Hepatocyte (in vitro differentiated cells): ENCODE measurements at regions not wholly inside any gene's neighbourhood (a gene's known extent, or its start where the extent isn't known, plus 50 kb on each side); places are given as distances from the start of the nearest gene placed in this dataset.

Source experiments
- DNase-seq: peaks from one replicate; pipeline ENCODE4 v3.0.0-alpha.2; 2016; ENCODE audit warnings: low spot score
- H2AFZ ChIP-seq: fragments of 200-600 bp; sonication (generic); 2 replicates; pipeline ENCODE4 v1.6.0; 2016; ENCODE audit warnings: antibody characterized with exemption, mild to moderate bottlenecking
- H3K27ac ChIP-seq: fragments of 200-600 bp; sonication (generic); 2 replicates; pipeline ENCODE4 v1.5.1; 2016; ENCODE audit warnings: mild to moderate bottlenecking
- H3K27me3 ChIP-seq: fragments of 200-600 bp; sonication (generic); 2 replicates; pipeline ENCODE4 v1.6.1; 2016
- H3K36me3 ChIP-seq: fragments of 200-600 bp; sonication (generic); replicated peaks from 2 replicates; pipeline ENCODE4 v1.5.1; 2016; ENCODE audit warnings: low read depth; ENCODE audit not compliant: insufficient read depth
- H3K4me1 ChIP-seq: fragments of 200-600 bp; sonication (generic); 2 replicates; pipeline ENCODE4 v1.5.1; 2016; ENCODE audit warnings: mild to moderate bottlenecking, moderate library complexity; ENCODE audit not compliant: insufficient read depth
- H3K4me2 ChIP-seq: fragments of 200-600 bp; sonication (generic); 2 replicates; pipeline ENCODE4 v1.6.0; 2016
- H3K4me3 ChIP-seq: fragments of 200-600 bp; sonication (generic); 2 replicates; pipeline ENCODE4 v1.5.1; 2016; ENCODE audit warnings: mild to moderate bottlenecking
- H3K79me2 ChIP-seq: fragments of 200-600 bp; sonication (generic); 2 replicates; pipeline ENCODE4 v1.6.0; 2017; ENCODE audit warnings: mild to moderate bottlenecking
- H3K9me2 ChIP-seq: fragments of 200-600 bp; sonication (generic); replicated peaks from 2 replicates; pipeline ENCODE4 v1.6.0; 2017; ENCODE audit warnings: mild to moderate bottlenecking; ENCODE audit not compliant: insufficient read depth
- H3K9me3 ChIP-seq: fragments of 200-600 bp; sonication (generic); 2 replicates; pipeline ENCODE4 v1.5.1; 2016; ENCODE audit warnings: low read depth, mild to moderate bottlenecking
- H4K20me1 ChIP-seq: fragments of 200-600 bp; sonication (generic); 2 replicates; pipeline ENCODE4 v1.6.0; 2016; ENCODE audit warnings: mild to moderate bottlenecking; ENCODE audit not compliant: insufficient read depth, poor library complexity, severe bottlenecking
- EZH2 ChIP-seq: fragments of 200-600 bp; sonication (generic); IDR thresholded peaks from 2 replicates; pipeline ENCODE4 v1.6.1; 2016; ENCODE audit warnings: antibody characterized with exemption, mild to moderate bottlenecking, borderline replicate concordance
- EZH2phosphoT487 ChIP-seq: fragments of 200-600 bp; sonication (generic); IDR thresholded peaks from one replicate; pipeline ENCODE4 v1.6.1; 2018; ENCODE audit warnings: antibody characterized with exemption, mild to moderate bottlenecking, low read depth, moderate library complexity; ENCODE audit not compliant: unreplicated experiment, severe bottlenecking
- WGBS: methylation state at CpG from one replicate; pipeline ENCODE4 v1.1.6; 2016; ENCODE audit warnings: low lambda C conversion rate; ENCODE audit errors: missing lambda C conversion rate; 5-methylcytosine and 5-hydroxymethylcytosine counted together
- TF ChIP-seq, protein P1 (sequence below): fragments of 200-600 bp; sonication (generic); IDR thresholded peaks from 2 replicates; pipeline ENCODE4 v1.5.1; 2016; ENCODE audit warnings: antibody characterized with exemption, mild to moderate bottlenecking; ENCODE audit not compliant: poor library complexity

DNA sequence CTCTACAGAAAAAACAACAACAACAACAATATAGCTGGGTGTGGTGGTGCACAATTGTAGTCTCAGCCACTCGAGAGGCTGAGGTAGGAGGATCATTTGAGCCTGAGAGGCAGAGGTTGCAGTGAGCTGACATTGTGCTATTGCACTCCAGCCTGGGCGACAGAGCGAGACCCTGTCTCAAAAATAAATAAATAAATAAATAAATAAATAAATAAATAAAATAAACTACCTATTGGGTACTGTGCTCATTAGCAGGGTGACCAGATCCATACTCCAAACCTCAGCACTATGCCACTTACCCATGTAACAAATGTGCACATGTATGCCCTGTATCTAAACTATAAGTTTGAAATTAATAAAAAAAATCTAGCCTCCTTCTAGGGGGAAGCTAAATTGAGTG lies 369.4 kb upstream of the AJAP1 start:
- no peak overlapping the region for H3K4me3 ChIP-seq
- H3K79me2 ChIP-seq = no peaks in the 10 kb centered on the region
- WGBS = 84% methylated on average over 3 of the region's 3 CpGs
- H3K36me3 ChIP-seq = no peaks in the 10 kb centered on the region
- no peak for DNase-seq
- no peaks in the 10 kb centered on the region for H3K9me2 ChIP-seq
- H4K20me1 ChIP-seq = no peaks in the 10 kb centered on the region
- H3K4me2 ChIP-seq = no peak overlapping the region
- no peaks in the 10 kb centered on the region for H3K4me1 ChIP-seq
- TF ChIP-seq EZH2 (no peak), EZH2phosphoT487 (no peak)
- TF ChIP-seq, protein P1, sequence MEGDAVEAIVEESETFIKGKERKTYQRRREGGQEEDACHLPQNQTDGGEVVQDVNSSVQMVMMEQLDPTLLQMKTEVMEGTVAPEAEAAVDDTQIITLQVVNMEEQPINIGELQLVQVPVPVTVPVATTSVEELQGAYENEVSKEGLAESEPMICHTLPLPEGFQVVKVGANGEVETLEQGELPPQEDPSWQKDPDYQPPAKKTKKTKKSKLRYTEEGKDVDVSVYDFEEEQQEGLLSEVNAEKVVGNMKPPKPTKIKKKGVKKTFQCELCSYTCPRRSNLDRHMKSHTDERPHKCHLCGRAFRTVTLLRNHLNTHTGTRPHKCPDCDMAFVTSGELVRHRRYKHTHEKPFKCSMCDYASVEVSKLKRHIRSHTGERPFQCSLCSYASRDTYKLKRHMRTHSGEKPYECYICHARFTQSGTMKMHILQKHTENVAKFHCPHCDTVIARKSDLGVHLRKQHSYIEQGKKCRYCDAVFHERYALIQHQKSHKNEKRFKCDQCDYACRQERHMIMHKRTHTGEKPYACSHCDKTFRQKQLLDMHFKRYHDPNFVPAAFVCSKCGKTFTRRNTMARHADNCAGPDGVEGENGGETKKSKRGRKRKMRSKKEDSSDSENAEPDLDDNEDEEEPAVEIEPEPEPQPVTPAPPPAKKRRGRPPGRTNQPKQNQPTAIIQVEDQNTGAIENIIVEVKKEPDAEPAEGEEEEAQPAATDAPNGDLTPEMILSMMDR = no peak
- no peak overlapping the region for H3K27ac ChIP-seq
- no peak overlapping the region for H2AFZ ChIP-seq
- no peaks in the 10 kb centered on the region for H3K9me3 ChIP-seq
- H3K27me3 ChIP-seq = no peaks in the 10 kb centered on the region

DNA sequence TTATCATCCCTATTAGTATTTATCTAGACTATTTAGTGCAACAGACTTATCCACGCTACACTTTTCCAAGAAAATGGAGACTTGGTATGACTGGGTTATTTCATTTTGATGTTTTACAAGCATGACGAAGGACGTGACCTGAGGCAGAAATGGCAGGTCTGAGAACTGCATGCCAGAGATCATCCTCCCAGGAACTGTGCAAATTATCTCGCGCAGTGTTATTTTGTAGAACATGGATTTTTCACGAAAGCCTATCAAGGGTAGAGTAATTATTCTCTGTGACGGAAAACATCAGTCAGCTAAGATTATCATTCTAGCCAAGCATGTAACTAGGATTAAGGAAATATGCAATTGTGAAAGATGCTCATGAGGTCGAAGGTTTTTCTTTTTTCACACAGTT lies 361.5 kb upstream of the AJAP1 start:
- Histone ChIP-seq H3K4me2 (no peak overlapping the region), H2AFZ (no peak overlapping the region), H3K4me1 (no peaks in the 10 kb centered on the region), H3K9me2 (no peaks in the 10 kb centered on the region), H4K20me1 (no peaks in the 10 kb centered on the region), H3K36me3 (no peaks in the 10 kb centered on the region), H3K27ac (no peak overlapping the region), H3K27me3 (no peaks in the 10 kb centered on the region), H3K79me2 (no peaks in the 10 kb centered on the region), H3K9me3 (no peaks in the 10 kb centered on the region), H3K4me3 (no peak overlapping the region)
- 68% methylated on average over 8 of the region's 8 CpGs for WGBS
- no peak for DNase-seq
- TF ChIP-seq EZH2 (no peak), EZH2phosphoT487 (no peak)

DNA sequence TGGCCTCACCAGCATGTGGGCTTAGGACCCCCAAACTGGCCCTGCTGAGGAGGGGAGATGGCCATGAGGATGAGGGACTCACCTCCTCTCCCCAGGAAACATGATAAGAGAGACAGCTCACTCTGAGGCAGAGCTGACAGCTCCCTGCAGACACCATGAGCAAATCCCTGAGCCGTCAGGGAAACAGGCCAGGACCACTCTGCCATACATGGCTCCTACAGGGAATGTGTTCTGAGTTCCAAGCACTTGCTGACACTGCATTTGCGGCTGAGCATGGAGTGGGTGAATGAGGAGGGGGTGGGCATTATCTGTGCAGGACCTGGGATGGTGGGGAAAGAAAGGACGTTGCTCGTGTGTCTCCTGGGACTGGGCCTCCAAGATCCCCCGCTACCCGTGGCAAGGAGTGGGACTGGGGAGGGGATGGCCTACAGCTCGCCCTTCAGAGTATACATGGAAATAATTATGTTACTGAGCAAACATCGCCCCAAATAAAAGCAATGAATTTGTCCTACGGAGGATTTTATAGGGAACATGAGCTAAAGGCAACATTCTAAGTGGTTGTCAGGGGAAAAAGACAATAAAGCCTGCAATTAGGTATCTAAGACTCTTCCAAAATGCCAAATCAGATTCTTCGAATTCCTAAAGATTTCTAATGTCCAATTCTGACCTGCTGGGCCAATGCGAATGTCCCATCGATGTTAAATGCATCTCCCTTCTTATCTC lies 355.9 kb upstream of the AJAP1 start:
- Histone ChIP-seq H3K36me3 (no peaks in the 10 kb centered on the region), H3K79me2 (no peaks in the 10 kb centered on the region), H3K27ac (no peak overlapping the region), H3K9me2 (no peaks in the 10 kb centered on the region), H4K20me1 (no peaks in the 10 kb centered on the region), H2AFZ (no peak overlapping the region), H3K4me1 (no peaks in the 10 kb centered on the region), H3K9me3 (no peaks in the 10 kb centered on the region), H3K27me3 (no peaks in the 10 kb centered on the region), H3K4me3 (no peak overlapping the region), H3K4me2 (no peak overlapping the region)
- DNase-seq = no peak
- no peak for TF ChIP-seq EZH2phosphoT487
- TF ChIP-seq EZH2 = no peak
- TF ChIP-seq, protein P1 = no peak
- WGBS = 66% methylated on average over 12 of the region's 12 CpGs

DNA sequence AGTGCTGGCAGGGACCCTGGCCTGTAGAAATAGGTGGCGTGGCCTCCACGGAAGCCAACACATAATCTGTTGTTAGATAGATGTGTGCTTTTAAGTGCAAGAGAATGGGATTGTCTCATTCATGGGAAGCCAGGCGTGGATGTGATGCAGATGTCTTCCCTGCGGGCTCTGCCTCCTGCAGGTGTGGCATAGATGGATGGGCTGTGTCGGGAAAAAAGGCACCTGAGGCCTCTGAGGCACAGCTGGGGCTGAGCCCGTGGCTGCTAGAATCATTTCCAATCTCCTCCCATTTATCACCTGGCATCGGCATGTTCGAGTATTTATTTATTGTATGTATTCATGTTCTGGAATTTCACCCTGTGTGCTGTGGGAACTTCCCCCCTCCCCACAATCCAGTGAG lies 353.4 kb upstream of the AJAP1 start:
- no peak overlapping the region for H3K4me3 ChIP-seq
- no peaks in the 10 kb centered on the region for H3K36me3 ChIP-seq
- no peaks in the 10 kb centered on the region for H3K9me2 ChIP-seq
- 83% methylated on average over 8 of the region's 8 CpGs for WGBS
- no peak for TF ChIP-seq EZH2phosphoT487
- TF ChIP-seq, protein P1 = no peak
- no peak for TF ChIP-seq EZH2
- H3K27me3 ChIP-seq = no peaks in the 10 kb centered on the region
- no peak for DNase-seq
- no peak overlapping the region for H3K4me2 ChIP-seq
- H4K20me1 ChIP-seq = no peaks in the 10 kb centered on the region
- no peak overlapping the region for H2AFZ ChIP-seq
- no peaks in the 10 kb centered on the region for H3K79me2 ChIP-seq
- no peaks in the 10 kb centered on the region for H3K9me3 ChIP-seq
- H3K27ac ChIP-seq = no peak overlapping the region
- no peaks in the 10 kb centered on the region for H3K4me1 ChIP-seq
